Adrenal gland (tissue), 5 donors: ENCODE measurements at regions not wholly inside any gene's neighbourhood (a gene's known extent, or its start where the extent isn't known, plus 50 kb on each side); places are given as distances from the start of the nearest gene placed in this dataset.

Experiments
- POLR2A ChIP-seq, 2 donors: fragments of 450-650 bp; IDR thresholded peaks; one replicate each; pipeline ENCODE4 v1.6.1; 2017; ENCODE audit warnings: antibody characterized with exemption in 2 of 2, mild to moderate bottlenecking in 2 of 2, moderate library complexity in 1 of 2
- TF ChIP-seq, protein P1 (sequence below), 6 experiments: fragments of 450-650 bp in 4 of 6; fragments of 200-600 bp in 2 of 6; sonication (generic) in 1 of 6; IDR thresholded peaks; 1 replicate in 5 of 6; 2 replicates in 1 of 6; pipeline versions ENCODE4 v1.5.1 to v1.8.0; 2016 to 2021; ENCODE audit warnings: antibody characterized with exemption in 6 of 6, mild to moderate bottlenecking in 2 of 6, moderate library complexity in 1 of 6
- donor health status: DM: no; HTN: no; CAD: no.

DNA sequence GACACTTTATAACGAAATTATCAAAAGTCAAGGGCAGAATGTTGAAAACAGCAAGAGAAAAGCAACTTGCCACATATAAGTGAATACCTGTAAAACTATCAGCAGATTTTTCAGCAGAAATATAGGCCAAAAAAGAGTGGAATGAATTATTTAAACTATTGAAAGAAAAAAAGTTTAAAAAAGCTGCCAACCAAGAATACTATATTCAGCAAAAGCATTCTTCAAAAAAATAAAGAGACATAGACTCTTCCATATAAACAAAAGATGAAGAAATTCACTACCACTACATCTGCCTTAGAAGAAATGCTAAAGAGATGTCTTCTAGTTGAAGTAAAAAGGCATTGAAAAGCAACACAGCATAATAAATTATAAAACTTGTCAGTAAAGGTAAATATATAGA is 80.6 kb upstream of the CPNE8 start:
- no peak for TF ChIP-seq POLR2A (IDR thresholded peaks at IDR 0.05)
- TF ChIP-seq, protein P1, sequence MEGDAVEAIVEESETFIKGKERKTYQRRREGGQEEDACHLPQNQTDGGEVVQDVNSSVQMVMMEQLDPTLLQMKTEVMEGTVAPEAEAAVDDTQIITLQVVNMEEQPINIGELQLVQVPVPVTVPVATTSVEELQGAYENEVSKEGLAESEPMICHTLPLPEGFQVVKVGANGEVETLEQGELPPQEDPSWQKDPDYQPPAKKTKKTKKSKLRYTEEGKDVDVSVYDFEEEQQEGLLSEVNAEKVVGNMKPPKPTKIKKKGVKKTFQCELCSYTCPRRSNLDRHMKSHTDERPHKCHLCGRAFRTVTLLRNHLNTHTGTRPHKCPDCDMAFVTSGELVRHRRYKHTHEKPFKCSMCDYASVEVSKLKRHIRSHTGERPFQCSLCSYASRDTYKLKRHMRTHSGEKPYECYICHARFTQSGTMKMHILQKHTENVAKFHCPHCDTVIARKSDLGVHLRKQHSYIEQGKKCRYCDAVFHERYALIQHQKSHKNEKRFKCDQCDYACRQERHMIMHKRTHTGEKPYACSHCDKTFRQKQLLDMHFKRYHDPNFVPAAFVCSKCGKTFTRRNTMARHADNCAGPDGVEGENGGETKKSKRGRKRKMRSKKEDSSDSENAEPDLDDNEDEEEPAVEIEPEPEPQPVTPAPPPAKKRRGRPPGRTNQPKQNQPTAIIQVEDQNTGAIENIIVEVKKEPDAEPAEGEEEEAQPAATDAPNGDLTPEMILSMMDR (IDR thresholded peaks at IDR 0.05) = no peak
